Tibial nerve (tissue), 4 donors: ENCODE measurements at regions not wholly inside any gene's neighbourhood (a gene's known extent, or its start where the extent isn't known, plus 50 kb on each side); places are given as distances from the start of the nearest gene placed in this dataset.

ENCODE experiments used
- DNase-seq, 2 donors: peaks; one replicate each; pipeline ENCODE4 v3.0.0-alpha.2; 2019; ENCODE audit warnings: low spot score in 2 of 2
- H3K27ac ChIP-seq, 4 donors: fragments of 200-600 bp; sonication (generic) in 3 of 4; one replicate each; pipeline ENCODE4 v1.5.1; 2017 to 2019; ENCODE audit warnings: mild to moderate bottlenecking in 1 of 4
- H3K27me3 ChIP-seq, 2 donors: fragments of 200-600 bp; sonication (generic) in 1 of 2; one replicate each; pipeline versions ENCODE4 v1.5.1 to v1.6.0; 2017 to 2019
- H3K36me3 ChIP-seq, 3 donors: fragments of 200-600 bp; sonication (generic); one replicate each; pipeline ENCODE4 v1.5.1; 2018 to 2019
- H3K4me1 ChIP-seq, 4 donors: fragments of 200-600 bp; sonication (generic) in 3 of 4; one replicate each; pipeline ENCODE4 v1.5.1; 2017 to 2019
- H3K4me3 ChIP-seq, 4 donors: fragments of 200-600 bp; sonication (generic) in 3 of 4; one replicate each; pipeline ENCODE4 v1.5.1; 2017 to 2019; ENCODE audit warnings: mild to moderate bottlenecking in 1 of 4, moderate library complexity in 1 of 4
- H3K9me3 ChIP-seq, 4 donors: fragments of 200-600 bp; sonication (generic) in 3 of 4; one replicate each; pipeline ENCODE4 v1.5.1; 2017 to 2019
- CTCF ChIP-seq, 5 experiments: fragments of 200-600 bp in 3 of 5; fragments of 450-650 bp in 2 of 5; sonication (generic) in 3 of 5; IDR thresholded peaks; one replicate each; pipeline ENCODE4 v1.5.1; 2016 to 2019; ENCODE audit warnings: antibody characterized with exemption in 5 of 5, mild to moderate bottlenecking in 3 of 5, moderate library complexity in 2 of 5
- EP300 ChIP-seq, 2 donors: sonication (generic); formaldehyde crosslinking; IDR thresholded peaks; one replicate each; pipeline ENCODE4 v1.6.1; 2017; ENCODE audit warnings: antibody characterized with exemption in 2 of 2, mild to moderate bottlenecking in 1 of 2
- POLR2A ChIP-seq, 2 donors: fragments of 450-650 bp; IDR thresholded peaks; one replicate each; pipeline ENCODE4 v1.6.1; 2017; ENCODE audit warnings: antibody characterized with exemption in 2 of 2, mild to moderate bottlenecking in 2 of 2, moderate library complexity in 2 of 2
- WGBS, 2 donors: methylation state at CpG; one replicate each; pipeline ENCODE4 v1.1.5; 2018; 5-methylcytosine and 5-hydroxymethylcytosine counted together

- 38 to 50% methylated on average over 16 to 19 of the region's 19 CpGs for WGBS, 2 donors
- Histone ChIP-seq H3K27ac (peak overlapping the region in 2 of 4 donors; percentile 38 to 73), H3K27me3 (no peaks in the 10 kb centered on the region), H3K9me3 (peaks cover 0 to 10% (median 0%) of the 10 kb centered on the region in 4 donors), H3K4me1 (peaks cover 0 to 67% (median 24%) of the 10 kb centered on the region in 4 donors), H3K36me3 (no peaks in the 10 kb centered on the region), H3K4me3 (no peak overlapping the region)
- no peak for DNase-seq
- TF ChIP-seq CTCF (IDR thresholded peaks at IDR 0.05): no peak
- TF ChIP-seq EP300 (IDR thresholded peaks at IDR 0.05): no peak
- no peak for TF ChIP-seq POLR2A (IDR thresholded peaks at IDR 0.05)
These were observed 85.9 kb upstream of the NCOR2 start for GRCh38 chr12:124653169-124653931.

- no peak for TF ChIP-seq EP300 (IDR thresholded peaks at IDR 0.05)
- no peak for TF ChIP-seq POLR2A (IDR thresholded peaks at IDR 0.05)
- no peak for TF ChIP-seq CTCF (IDR thresholded peaks at IDR 0.05)
- no peaks in the 10 kb centered on the region for H3K27me3 ChIP-seq
- peaks cover 0 to 10% (median 0%) of the 10 kb centered on the region in 4 donors for H3K9me3 ChIP-seq
- 84 to 93% methylated on average over 9 of the region's 9 CpGs for WGBS, 2 donors
- H3K36me3 ChIP-seq: no peaks in the 10 kb centered on the region
- H3K4me3 ChIP-seq: no peak overlapping the region
- H3K27ac ChIP-seq: peak overlapping the region in 1 of 4 donors; percentile 73
- no peak for DNase-seq
- H3K4me1 ChIP-seq: peaks cover 0 to 67% (median 24%) of the 10 kb centered on the region in 4 donors
These were observed 85.2 kb upstream of the NCOR2 start for GRCh38 chr12:124652661-124653060.

GRCh38 chr12:124651516-124652273 lies 84.3 kb upstream of the NCOR2 start:
- no peak for DNase-seq
- Histone ChIP-seq H3K27ac (no peak overlapping the region), H3K4me1 (peaks cover 0 to 65% (median 22%) of the 10 kb centered on the region in 4 donors), H3K27me3 (no peaks in the 10 kb centered on the region), H3K4me3 (no peak overlapping the region), H3K36me3 (no peaks in the 10 kb centered on the region), H3K9me3 (peaks cover 0 to 10% (median 0%) of the 10 kb centered on the region in 4 donors)
- no peak for TF ChIP-seq EP300 (IDR thresholded peaks at IDR 0.05)
- 49 to 65% methylated on average over 7 to 10 of the region's 10 CpGs for WGBS, 2 donors

GRCh38 chr12:124650912-124651311 lies 83.5 kb upstream of the NCOR2 start:
- DNase-seq: no peak
- H3K4me1 ChIP-seq: peaks cover 0 to 65% (median 17%) of the 10 kb centered on the region in 4 donors
- H3K36me3 ChIP-seq: no peaks in the 10 kb centered on the region
- 74 to 75% methylated on average over 7 of the region's 7 CpGs for WGBS, 2 donors
- H3K27ac ChIP-seq: no peak overlapping the region
- peaks cover 0 to 10% (median 0%) of the 10 kb centered on the region in 4 donors for H3K9me3 ChIP-seq
- no peaks in the 10 kb centered on the region for H3K27me3 ChIP-seq
- no peak overlapping the region for H3K4me3 ChIP-seq
- TF ChIP-seq POLR2A (IDR thresholded peaks at IDR 0.05) (no peak), CTCF (IDR thresholded peaks at IDR 0.05) (no peak), EP300 (IDR thresholded peaks at IDR 0.05) (no peak)

- no peak overlapping the region for H3K4me3 ChIP-seq
- WGBS, 2 donors: 74 to 78% methylated on average over 5 to 6 of the region's 6 CpGs
- TF ChIP-seq POLR2A (IDR thresholded peaks at IDR 0.05): no peak
- TF ChIP-seq CTCF (IDR thresholded peaks at IDR 0.05): no peak
- TF ChIP-seq EP300 (IDR thresholded peaks at IDR 0.05): no peak
These were observed 81.4 kb upstream of the NCOR2 start for GRCh38 chr12:124648710-124649384.

More at GRCh38 chr12:124648710-124649384, 81.4 kb upstream of the NCOR2 start:
- Histone ChIP-seq H3K36me3 (no peaks in the 10 kb centered on the region), H3K27me3 (no peaks in the 10 kb centered on the region), H3K27ac (no peak overlapping the region), H3K9me3 (peaks cover 0 to 10% (median 0%) of the 10 kb centered on the region in 4 donors), H3K4me1 (peaks cover 0 to 48% (median 3%) of the 10 kb centered on the region in 4 donors)
- DNase-seq: no peak
